HL-60 (cell line): ENCODE measurements at regions not wholly inside any gene's neighbourhood (a gene's known extent, or its start where the extent isn't known, plus 50 kb on each side); places are given as distances from the start of the nearest gene placed in this dataset.

Source experiments
- DNase-seq, 2 experiments: peaks; one replicate each; pipeline ENCODE4 v3.0.0-alpha.2; 2010 to 2020; ENCODE audit warnings: low read depth in 1 of 2, low spot score in 1 of 2
- H3K27ac ChIP-seq: fragments of 250-450 bp; sonication (Bioruptor Pico); replicated peaks from 2 replicates; pipeline ENCODE4 v1.5.1; 2020; ENCODE audit warnings: mild to moderate bottlenecking, moderate library complexity
- H3K27me3 ChIP-seq: fragments of 250-450 bp; sonication (Bioruptor Pico); 2 replicates; pipeline ENCODE4 v1.5.1; 2021; ENCODE audit warnings: mild to moderate bottlenecking, moderate library complexity; ENCODE audit not compliant: insufficient read depth, poor library complexity, severe bottlenecking
- H3K4me3 ChIP-seq: replicated peaks from 2 replicates; pipeline ENCODE4 v1.5.1; 2011; ENCODE audit warnings: mild to moderate bottlenecking, control low read depth, low read length; ENCODE audit not compliant: insufficient read depth
- GABPA ChIP-seq: IDR thresholded peaks from 2 replicates; pipeline ENCODE4 v1.6.1; 2012; ENCODE audit warnings: low read depth
- POLR2AphosphoS5 ChIP-seq: IDR thresholded peaks from 2 replicates; pipeline ENCODE4 v1.6.1; 2012; ENCODE audit warnings: low read depth
- SPI1 ChIP-seq: IDR thresholded peaks from 2 replicates; pipeline ENCODE4 v1.6.1; 2012; ENCODE audit warnings: low read depth, mild to moderate bottlenecking, borderline replicate concordance
- TF ChIP-seq, protein P1 (sequence below): IDR thresholded peaks from one replicate; pipeline ENCODE4 v1.5.1; 2011; ENCODE audit warnings: low read length, control low read depth, inconsistent platforms; ENCODE audit not compliant: insufficient read depth
- TF ChIP-seq, protein P2 (sequence below): IDR thresholded peaks from 2 replicates; pipeline ENCODE4 v1.6.1; 2012; ENCODE audit warnings: low read depth; ENCODE audit not compliant: insufficient replicate concordance

DNA sequence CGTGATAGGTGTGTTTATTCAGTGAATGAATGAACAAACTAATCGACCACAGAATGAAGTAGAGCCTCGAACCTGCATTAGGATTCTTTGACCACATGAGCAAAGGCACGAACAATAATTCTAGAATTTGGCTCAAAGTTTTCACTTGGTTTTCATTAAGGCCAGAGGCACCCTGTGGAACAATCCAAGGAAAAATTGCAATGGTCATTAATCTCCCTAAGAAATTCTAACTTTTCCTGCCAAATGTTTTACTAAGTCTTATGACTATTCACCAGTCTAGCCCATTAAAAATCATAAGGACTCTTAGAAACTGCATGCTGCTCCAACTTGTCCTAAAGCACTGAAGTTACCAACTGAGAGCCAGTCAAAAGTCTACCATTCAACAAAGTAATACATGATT lies 271.7 kb downstream of the EFNB2 start:
- no peak for DNase-seq
- TF ChIP-seq, protein P1, sequence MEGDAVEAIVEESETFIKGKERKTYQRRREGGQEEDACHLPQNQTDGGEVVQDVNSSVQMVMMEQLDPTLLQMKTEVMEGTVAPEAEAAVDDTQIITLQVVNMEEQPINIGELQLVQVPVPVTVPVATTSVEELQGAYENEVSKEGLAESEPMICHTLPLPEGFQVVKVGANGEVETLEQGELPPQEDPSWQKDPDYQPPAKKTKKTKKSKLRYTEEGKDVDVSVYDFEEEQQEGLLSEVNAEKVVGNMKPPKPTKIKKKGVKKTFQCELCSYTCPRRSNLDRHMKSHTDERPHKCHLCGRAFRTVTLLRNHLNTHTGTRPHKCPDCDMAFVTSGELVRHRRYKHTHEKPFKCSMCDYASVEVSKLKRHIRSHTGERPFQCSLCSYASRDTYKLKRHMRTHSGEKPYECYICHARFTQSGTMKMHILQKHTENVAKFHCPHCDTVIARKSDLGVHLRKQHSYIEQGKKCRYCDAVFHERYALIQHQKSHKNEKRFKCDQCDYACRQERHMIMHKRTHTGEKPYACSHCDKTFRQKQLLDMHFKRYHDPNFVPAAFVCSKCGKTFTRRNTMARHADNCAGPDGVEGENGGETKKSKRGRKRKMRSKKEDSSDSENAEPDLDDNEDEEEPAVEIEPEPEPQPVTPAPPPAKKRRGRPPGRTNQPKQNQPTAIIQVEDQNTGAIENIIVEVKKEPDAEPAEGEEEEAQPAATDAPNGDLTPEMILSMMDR, result no peak
- TF ChIP-seq POLR2AphosphoS5, result no peak
- TF ChIP-seq, protein P2, sequence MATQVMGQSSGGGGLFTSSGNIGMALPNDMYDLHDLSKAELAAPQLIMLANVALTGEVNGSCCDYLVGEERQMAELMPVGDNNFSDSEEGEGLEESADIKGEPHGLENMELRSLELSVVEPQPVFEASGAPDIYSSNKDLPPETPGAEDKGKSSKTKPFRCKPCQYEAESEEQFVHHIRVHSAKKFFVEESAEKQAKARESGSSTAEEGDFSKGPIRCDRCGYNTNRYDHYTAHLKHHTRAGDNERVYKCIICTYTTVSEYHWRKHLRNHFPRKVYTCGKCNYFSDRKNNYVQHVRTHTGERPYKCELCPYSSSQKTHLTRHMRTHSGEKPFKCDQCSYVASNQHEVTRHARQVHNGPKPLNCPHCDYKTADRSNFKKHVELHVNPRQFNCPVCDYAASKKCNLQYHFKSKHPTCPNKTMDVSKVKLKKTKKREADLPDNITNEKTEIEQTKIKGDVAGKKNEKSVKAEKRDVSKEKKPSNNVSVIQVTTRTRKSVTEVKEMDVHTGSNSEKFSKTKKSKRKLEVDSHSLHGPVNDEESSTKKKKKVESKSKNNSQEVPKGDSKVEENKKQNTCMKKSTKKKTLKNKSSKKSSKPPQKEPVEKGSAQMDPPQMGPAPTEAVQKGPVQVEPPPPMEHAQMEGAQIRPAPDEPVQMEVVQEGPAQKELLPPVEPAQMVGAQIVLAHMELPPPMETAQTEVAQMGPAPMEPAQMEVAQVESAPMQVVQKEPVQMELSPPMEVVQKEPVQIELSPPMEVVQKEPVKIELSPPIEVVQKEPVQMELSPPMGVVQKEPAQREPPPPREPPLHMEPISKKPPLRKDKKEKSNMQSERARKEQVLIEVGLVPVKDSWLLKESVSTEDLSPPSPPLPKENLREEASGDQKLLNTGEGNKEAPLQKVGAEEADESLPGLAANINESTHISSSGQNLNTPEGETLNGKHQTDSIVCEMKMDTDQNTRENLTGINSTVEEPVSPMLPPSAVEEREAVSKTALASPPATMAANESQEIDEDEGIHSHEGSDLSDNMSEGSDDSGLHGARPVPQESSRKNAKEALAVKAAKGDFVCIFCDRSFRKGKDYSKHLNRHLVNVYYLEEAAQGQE, result no peak
- no peak for TF ChIP-seq GABPA
- no peak for TF ChIP-seq SPI1
- H3K4me3 ChIP-seq, result no peak overlapping the region

DNA sequence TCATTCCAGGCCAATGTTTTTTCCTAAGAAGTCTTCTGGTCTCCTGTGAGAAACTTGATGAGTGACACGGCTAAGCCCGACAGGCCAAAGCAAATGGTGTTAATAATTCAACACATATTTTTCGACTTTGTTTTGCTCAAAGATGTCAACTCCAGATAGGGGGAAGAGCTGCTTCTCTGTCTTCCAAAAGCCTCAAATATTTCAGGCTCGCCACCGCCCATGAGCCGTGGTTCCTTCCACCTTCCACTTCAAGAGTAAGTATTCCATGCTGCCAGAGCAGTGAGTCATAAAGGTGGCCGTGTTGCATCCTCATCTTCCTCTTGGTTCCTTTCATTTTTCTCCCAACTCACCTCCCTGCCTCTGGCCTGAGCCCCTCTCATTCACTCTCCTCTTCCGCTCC lies 272.6 kb downstream of the EFNB2 start:
- no peaks in the 10 kb centered on the region for H3K27me3 ChIP-seq
- no peak overlapping the region for H3K4me3 ChIP-seq
- H3K27ac ChIP-seq, result no peak overlapping the region
- TF ChIP-seq, protein P2, result no peak
- no peak for TF ChIP-seq GABPA
- TF ChIP-seq, protein P1, result no peak
- no peak for TF ChIP-seq SPI1
- no peak for TF ChIP-seq POLR2AphosphoS5
- no peak for DNase-seq

More for the DNA sequence above, 271.7 kb downstream of the EFNB2 start:
- Histone ChIP-seq H3K27me3 (no peaks in the 10 kb centered on the region), H3K27ac (no peak overlapping the region)

DNA sequence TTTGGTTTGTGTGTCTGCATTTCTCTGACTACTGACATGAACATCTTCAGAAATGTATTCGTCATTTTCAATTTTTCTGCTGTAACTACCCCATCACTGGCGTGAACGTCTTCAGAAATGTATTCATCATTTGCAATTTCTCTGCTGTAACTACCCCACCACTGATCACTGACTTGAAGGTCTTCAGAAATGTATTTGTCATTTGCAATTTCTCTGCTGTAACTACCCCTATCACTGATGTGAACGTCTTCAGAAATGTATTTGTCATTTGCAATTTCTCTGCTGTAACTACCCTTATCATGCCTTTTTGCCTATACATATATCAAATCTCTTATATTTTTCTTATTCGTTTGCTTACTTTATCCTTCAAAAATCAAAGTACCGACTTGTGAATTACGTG lies 274.0 kb downstream of the EFNB2 start:
- Histone ChIP-seq H3K4me3 (no peak overlapping the region), H3K27me3 (no peaks in the 10 kb centered on the region), H3K27ac (no peak overlapping the region)
- TF ChIP-seq POLR2AphosphoS5, result no peak
- TF ChIP-seq, protein P2, result no peak
- TF ChIP-seq GABPA, result no peak
- TF ChIP-seq, protein P1, result no peak
- TF ChIP-seq SPI1, result no peak
- no peak for DNase-seq
